CD8-positive, alpha-beta memory T cell (primary cell): ENCODE measurements at regions not wholly inside any gene's neighbourhood (a gene's known extent, or its start where the extent isn't known, plus 50 kb on each side); places are given as distances from the start of the nearest gene placed in this dataset.

ENCODE experiments used
- CTCF ChIA-PET: fragments of 350-600 bp; sonication (Branson Sonifier 250); formaldehyde crosslinking; loops from one replicate; lab custom pipeline; 2021; ENCODE audit warnings: antibody characterized with exemption; lab: Charles Lee
- POLR2A ChIA-PET: fragments of 350-600 bp; sonication (Branson Sonifier 250); formaldehyde crosslinking; loops from one replicate; lab custom pipeline; 2021; ENCODE audit warnings: antibody characterized with exemption; lab: Charles Lee
- DNase-seq, 5 donors: peaks; one replicate each; pipeline versions ENCODE4 v3.0.0 to v3.0.0-alpha.2; 2020 to 2022; ENCODE audit warnings: mixed read lengths in 1 of 5
- H3K27ac ChIP-seq: one replicate; pipeline ENCODE4 v1.7.0; 2013; ENCODE audit warnings: low read depth, mild to moderate bottlenecking, low read length, moderate library complexity
- H3K27me3 ChIP-seq: 2 replicates; pipeline ENCODE4 v1.7.0; 2013; ENCODE audit warnings: low read length, mild to moderate bottlenecking; ENCODE audit not compliant: insufficient read depth, poor library complexity, severe bottlenecking
- H3K36me3 ChIP-seq: 2 replicates; pipeline ENCODE4 v1.7.0; 2013; ENCODE audit warnings: mild to moderate bottlenecking, low read length, moderate library complexity; ENCODE audit not compliant: insufficient read depth
- H3K4me1 ChIP-seq: 2 replicates; pipeline ENCODE4 v1.7.0; 2013; ENCODE audit warnings: mild to moderate bottlenecking, low read length, moderate library complexity; ENCODE audit not compliant: insufficient read depth
- H3K4me3 ChIP-seq: 2 replicates; pipeline ENCODE4 v1.7.0; 2013; ENCODE audit warnings: mild to moderate bottlenecking, low read length
- H3K9me3 ChIP-seq: 2 replicates; pipeline ENCODE4 v1.7.0; 2013; ENCODE audit warnings: mild to moderate bottlenecking, low read length
- H3K27ac Mint-ChIP-seq, 8 donors: one replicate each; pipeline ENCODE4 v1.8.0; 2020 to 2021; ENCODE audit warnings: mixed read lengths in 8 of 8, mild to moderate bottlenecking in 6 of 8, inconsistent platforms in 3 of 8, moderate library complexity in 3 of 8
- H3K27me3 Mint-ChIP-seq, 2 donors: one replicate each; pipeline ENCODE4 v1.8.0; 2020 to 2021; ENCODE audit warnings: mixed read lengths in 2 of 2, mild to moderate bottlenecking in 1 of 2, moderate library complexity in 1 of 2
- H3K36me3 Mint-ChIP-seq, 3 donors: one replicate each; pipeline ENCODE4 v1.8.0; 2020 to 2021; ENCODE audit warnings: mixed read lengths in 3 of 3, inconsistent platforms in 1 of 3, mild to moderate bottlenecking in 1 of 3
- H3K4me1 Mint-ChIP-seq, 3 donors: one replicate each; pipeline ENCODE4 v1.8.0; 2020 to 2021; ENCODE audit warnings: mixed read lengths in 3 of 3, inconsistent platforms in 1 of 3, mild to moderate bottlenecking in 1 of 3
- H3K4me3 Mint-ChIP-seq, 7 donors: one replicate each; pipeline ENCODE4 v1.8.0; 2020 to 2021; ENCODE audit warnings: mixed read lengths in 7 of 7, mild to moderate bottlenecking in 6 of 7, moderate library complexity in 4 of 7, inconsistent platforms in 2 of 7
- H3K9me3 Mint-ChIP-seq, 5 donors: one replicate each; pipeline ENCODE4 v1.8.0; 2020 to 2022; ENCODE audit warnings: mixed read lengths in 5 of 5, mild to moderate bottlenecking in 3 of 5, moderate library complexity in 2 of 5, inconsistent platforms in 1 of 5

- no peak overlapping the region for H3K27ac Mint-ChIP-seq
- Histone ChIP-seq H3K4me1 (no peaks in the 10 kb centered on the region), H3K27me3 (no peaks in the 10 kb centered on the region), H3K27ac (no peak overlapping the region), H3K4me3 (no peak overlapping the region), H3K9me3 (no peaks in the 10 kb centered on the region), H3K36me3 (no peaks in the 10 kb centered on the region)
- CTCF ChIA-PET, result no interaction called here
- H3K9me3 Mint-ChIP-seq, result no peaks in the 10 kb centered on the region
- DNase-seq, result no peak
- H3K4me1 Mint-ChIP-seq, result no peaks in the 10 kb centered on the region
- POLR2A ChIA-PET, result interaction anchor here (0.6 kb wide), 1 partner anchor 40 kb away, joined by 3 read pairs; no protein-coding TSS in a partner anchor
- H3K4me3 Mint-ChIP-seq, result no peak overlapping the region
- no peaks in the 10 kb centered on the region for H3K36me3 Mint-ChIP-seq
- H3K27me3 Mint-ChIP-seq, result peaks cover 1 to 12% of the 10 kb centered on the region in 2 donors
Measured at GRCh38 chr15:60264088-60264487, 133.7 kb downstream of the ANXA2 start.

GRCh38 chr15:60264566-60264965, 133.2 kb downstream of the ANXA2 start:
- DNase-seq, result no peak
- H3K9me3 Mint-ChIP-seq, result no peaks in the 10 kb centered on the region
- H3K27ac Mint-ChIP-seq, result no peak overlapping the region
- Histone ChIP-seq H3K4me3 (no peak overlapping the region), H3K27me3 (no peaks in the 10 kb centered on the region), H3K4me1 (no peaks in the 10 kb centered on the region), H3K27ac (no peak overlapping the region), H3K9me3 (no peaks in the 10 kb centered on the region), H3K36me3 (no peaks in the 10 kb centered on the region)
- ChIA-PET POLR2A (interaction anchor here (0.6 kb wide), 1 partner anchor 41 kb away, joined by 3 read pairs; no protein-coding TSS in a partner anchor), CTCF (no interaction called here)
- no peaks in the 10 kb centered on the region for H3K4me1 Mint-ChIP-seq
- H3K27me3 Mint-ChIP-seq, result peaks cover 1 to 14% of the 10 kb centered on the region in 2 donors
- H3K4me3 Mint-ChIP-seq, result no peak overlapping the region
- H3K36me3 Mint-ChIP-seq, result no peaks in the 10 kb centered on the region

- ChIA-PET CTCF (no interaction called here), POLR2A (no interaction called here)
- no peaks in the 10 kb centered on the region for H3K36me3 Mint-ChIP-seq
Measured at GRCh38 chr15:60265057-60265456, 132.7 kb downstream of the ANXA2 start.

GRCh38 chr15:60272623-60273022, 125.2 kb downstream of the ANXA2 start:
- H3K4me1 Mint-ChIP-seq, result no peaks in the 10 kb centered on the region
- no peaks in the 10 kb centered on the region for H3K27me3 ChIP-seq
- H3K4me1 ChIP-seq, result no peaks in the 10 kb centered on the region
- ChIA-PET CTCF (no interaction called here), POLR2A (no interaction called here)
- H3K9me3 ChIP-seq, result no peaks in the 10 kb centered on the region
- H3K36me3 Mint-ChIP-seq, result peaks cover 0 to 10% (median 4%) of the 10 kb centered on the region in 3 donors
- H3K4me3 Mint-ChIP-seq, result no peak overlapping the region
- H3K9me3 Mint-ChIP-seq, result peaks cover 6 to 18% (median 15%) of the 10 kb centered on the region in 5 donors
- no peak overlapping the region for H3K27ac Mint-ChIP-seq
- H3K27me3 Mint-ChIP-seq, result peaks cover 9 to 59% of the 10 kb centered on the region in 2 donors
- no peak overlapping the region for H3K4me3 ChIP-seq
- DNase-seq, result no peak
- H3K27ac ChIP-seq, result no peak overlapping the region
- H3K36me3 ChIP-seq, result no peaks in the 10 kb centered on the region

More at GRCh38 chr15:60265057-60265456, 132.7 kb downstream of the ANXA2 start:
- no peak overlapping the region for H3K4me3 ChIP-seq
- Mint-ChIP-seq H3K4me3 (no peak overlapping the region), H3K9me3 (no peaks in the 10 kb centered on the region), H3K27me3 (peaks cover 1 to 16% of the 10 kb centered on the region in 2 donors), H3K27ac (no peak overlapping the region), H3K4me1 (no peaks in the 10 kb centered on the region)
- no peak overlapping the region for H3K27ac ChIP-seq
- H3K36me3 ChIP-seq, result no peaks in the 10 kb centered on the region
- DNase-seq, result no peak
- no peaks in the 10 kb centered on the region for H3K4me1 ChIP-seq
- H3K27me3 ChIP-seq, result no peaks in the 10 kb centered on the region
- no peaks in the 10 kb centered on the region for H3K9me3 ChIP-seq

GRCh38 chr15:60275624-60276023, 122.2 kb downstream of the ANXA2 start:
- Mint-ChIP-seq H3K27me3 (peaks cover 13 to 72% of the 10 kb centered on the region in 2 donors), H3K27ac (no peak overlapping the region), H3K9me3 (peaks cover 6 to 18% (median 15%) of the 10 kb centered on the region in 5 donors), H3K4me3 (no peak overlapping the region), H3K36me3 (peaks cover 0 to 10% (median 4%) of the 10 kb centered on the region in 3 donors), H3K4me1 (no peaks in the 10 kb centered on the region)
- H3K36me3 ChIP-seq, result no peaks in the 10 kb centered on the region
- no peak for DNase-seq
- H3K27me3 ChIP-seq, result no peaks in the 10 kb centered on the region
- H3K4me1 ChIP-seq, result no peaks in the 10 kb centered on the region
- no peaks in the 10 kb centered on the region for H3K9me3 ChIP-seq
- POLR2A ChIA-PET, result no interaction called here
- CTCF ChIA-PET, result no interaction called here
- H3K27ac ChIP-seq, result no peak overlapping the region
- no peak overlapping the region for H3K4me3 ChIP-seq

- H3K36me3 ChIP-seq, result no peaks in the 10 kb centered on the region
- H3K9me3 ChIP-seq, result no peaks in the 10 kb centered on the region
- DNase-seq, result no peak
- CTCF ChIA-PET, result interaction anchor here (0.6 kb wide), 1 partner anchor 415 kb away, joined by 3 read pairs; no protein-coding TSS in a partner anchor
- Mint-ChIP-seq H3K27me3 (peaks cover 13 to 70% of the 10 kb centered on the region in 2 donors), H3K36me3 (peaks cover 0 to 10% (median 4%) of the 10 kb centered on the region in 3 donors), H3K9me3 (peaks cover 6 to 16% (median 15%) of the 10 kb centered on the region in 5 donors), H3K4me3 (no peak overlapping the region), H3K27ac (no peak overlapping the region), H3K4me1 (no peaks in the 10 kb centered on the region)
- H3K4me3 ChIP-seq, result no peak overlapping the region
- POLR2A ChIA-PET, result no interaction called here
- H3K4me1 ChIP-seq, result no peaks in the 10 kb centered on the region
- no peaks in the 10 kb centered on the region for H3K27me3 ChIP-seq
- no peak overlapping the region for H3K27ac ChIP-seq
Measured at GRCh38 chr15:60278879-60279278, 118.9 kb downstream of the ANXA2 start.

GRCh38 chr15:60280259-60280658, 117.5 kb downstream of the ANXA2 start:
- no peaks in the 10 kb centered on the region for H3K9me3 ChIP-seq
- H3K27ac Mint-ChIP-seq, result no peak overlapping the region
- no peaks in the 10 kb centered on the region for H3K4me1 ChIP-seq
- peaks cover 8 to 71% of the 10 kb centered on the region in 2 donors for H3K27me3 Mint-ChIP-seq
- H3K36me3 ChIP-seq, result no peaks in the 10 kb centered on the region
- no peak for DNase-seq
- peaks cover 0 to 8% (median 1%) of the 10 kb centered on the region in 3 donors for H3K36me3 Mint-ChIP-seq
- H3K4me1 Mint-ChIP-seq, result no peaks in the 10 kb centered on the region
- no peak overlapping the region for H3K4me3 Mint-ChIP-seq
- ChIA-PET CTCF (no interaction called here), POLR2A (no interaction called here)
- H3K9me3 Mint-ChIP-seq, result peaks cover 6 to 13% (median 10%) of the 10 kb centered on the region in 5 donors
- no peak overlapping the region for H3K4me3 ChIP-seq
- no peak overlapping the region for H3K27ac ChIP-seq
- H3K27me3 ChIP-seq, result no peaks in the 10 kb centered on the region

GRCh38 chr15:60283936-60284335, 113.8 kb downstream of the ANXA2 start:
- Mint-ChIP-seq H3K4me3 (no peak overlapping the region), H3K4me1 (no peaks in the 10 kb centered on the region), H3K36me3 (no peaks in the 10 kb centered on the region), H3K27me3 (peaks cover 6 to 67% of the 10 kb centered on the region in 2 donors), H3K9me3 (peaks cover 0 to 3% (median 0%) of the 10 kb centered on the region in 5 donors), H3K27ac (no peak overlapping the region)
- Histone ChIP-seq H3K27ac (no peak overlapping the region), H3K4me3 (no peak overlapping the region), H3K4me1 (no peaks in the 10 kb centered on the region), H3K27me3 (no peaks in the 10 kb centered on the region), H3K9me3 (no peaks in the 10 kb centered on the region), H3K36me3 (no peaks in the 10 kb centered on the region)
- CTCF ChIA-PET, result no interaction called here
- POLR2A ChIA-PET, result no interaction called here
- DNase-seq, result no peak
